Gastrocnemius medialis (tissue), 4 donors: ENCODE measurements at regions not wholly inside any gene's neighbourhood (a gene's known extent, or its start where the extent isn't known, plus 50 kb on each side); places are given as distances from the start of the nearest gene placed in this dataset.

Experiments
- ATAC-seq, 2 donors: fragments of 150-250 bp; one replicate each; pipeline ENCODE4 v1.9.1; 2016
- DNase-seq, 2 donors: peaks; one replicate each; pipeline ENCODE4 v3.0.0-alpha.2; 2019
- H3K27ac ChIP-seq, 4 donors: fragments of 200-600 bp; sonication (generic); 1 replicate in 1 of 4; 2 replicates in 3 of 4; pipeline ENCODE4 v1.5.1; 2016 to 2018; ENCODE audit warnings: mild to moderate bottlenecking in 2 of 4, moderate library complexity in 1 of 4
- H3K27me3 ChIP-seq, 3 donors: fragments of 200-600 bp; sonication (generic) in 2 of 3; 1 replicate in 1 of 3; 2 replicates in 2 of 3; pipeline versions ENCODE4 v1.5.1 to v1.6.0; 2016 to 2019; ENCODE audit warnings: mild to moderate bottlenecking in 1 of 3, moderate library complexity in 1 of 3
- H3K36me3 ChIP-seq, 2 donors: fragments of 200-600 bp; sonication (generic) in 1 of 2; one replicate each; pipeline ENCODE4 v1.5.1; 2017 to 2018
- H3K4me1 ChIP-seq, 2 donors: fragments of 200-600 bp; sonication (generic) in 1 of 2; one replicate each; pipeline ENCODE4 v1.5.1; 2016 to 2017; ENCODE audit warnings: mild to moderate bottlenecking in 2 of 2
- H3K4me3 ChIP-seq, 4 donors: fragments of 200-600 bp; sonication (generic) in 3 of 4; 1 replicate in 1 of 4; 2 replicates in 3 of 4; pipeline ENCODE4 v1.5.1; 2016 to 2019; ENCODE audit warnings: mild to moderate bottlenecking in 2 of 4
- H3K9me3 ChIP-seq, 3 donors: fragments of 200-600 bp; sonication (generic) in 2 of 3; 1 replicate in 1 of 3; 2 replicates in 2 of 3; pipeline ENCODE4 v1.5.1; 2016 to 2019
- CTCF ChIP-seq, 5 experiments: fragments of 450-650 bp in 3 of 5; fragments of 200-600 bp in 2 of 5; sonication (generic) in 2 of 5; IDR thresholded peaks in 4 of 5; conservative IDR thresholded peaks in 1 of 5; 1 replicate in 4 of 5; 2 replicates in 1 of 5; pipeline ENCODE4 v1.5.1; 2016 to 2019; ENCODE audit warnings: antibody characterized with exemption in 5 of 5, mild to moderate bottlenecking in 3 of 5, moderate library complexity in 3 of 5
- POLR2A ChIP-seq, 2 donors: fragments of 450-650 bp; IDR thresholded peaks; one replicate each; pipeline ENCODE4 v1.6.1; 2017; ENCODE audit warnings: antibody characterized with exemption in 2 of 2, mild to moderate bottlenecking in 2 of 2, moderate library complexity in 2 of 2
- in situ Hi-C, 4 donors: fragments of 200-750 bp; cut with MboI; loops; one replicate each; pipeline versions ENCODE4 v1.15.0 to v1.8.0; 2017; ENCODE audit warnings: low sequenced_read_pairs in 4 of 4
- intact Hi-C: fragments of 100-400 bp; cut with DNase I; formaldehyde crosslinking; loops from one replicate; pipeline ENCODE4 v1.15.1; 2023; ENCODE audit warnings: low total_unique reads

GRCh38 chr7:114309729-114310128 lies 104.9 kb upstream of the FOXP2 start:
- DNase-seq (no peak), ATAC-seq (no peak)
- Histone ChIP-seq H3K4me3 (no peak overlapping the region), H3K4me1 (peaks cover 0 to 10% of the 10 kb centered on the region in 2 donors), H3K36me3 (no peaks in the 10 kb centered on the region), H3K9me3 (no peaks in the 10 kb centered on the region), H3K27me3 (no peaks in the 10 kb centered on the region), H3K27ac (no peak overlapping the region)
- no peak for TF ChIP-seq POLR2A (IDR thresholded peaks at IDR 0.05)
- TF ChIP-seq CTCF (IDR thresholded peaks at IDR 0.05 in 4 of 5, conservative IDR thresholded peaks at IDR 0.05 in 1 of 5) = no peak
- in situ Hi-C loops = no loop called here
- intact Hi-C loops = no loop called here

GRCh38 chr7:114303301-114303700 lies 111.3 kb upstream of the FOXP2 start:
- intact Hi-C loops (no loop called here), in situ Hi-C loops (no loop called here)
- H3K4me1 ChIP-seq = no peaks in the 10 kb centered on the region
- H3K36me3 ChIP-seq = no peaks in the 10 kb centered on the region
- H3K4me3 ChIP-seq = no peak overlapping the region
- no peaks in the 10 kb centered on the region for H3K27me3 ChIP-seq
- ATAC-seq (no peak), DNase-seq (no peak)
- no peaks in the 10 kb centered on the region for H3K9me3 ChIP-seq
- no peak overlapping the region for H3K27ac ChIP-seq
- no peak for TF ChIP-seq POLR2A (IDR thresholded peaks at IDR 0.05)
- no peak for TF ChIP-seq CTCF (IDR thresholded peaks at IDR 0.05 in 4 of 5, conservative IDR thresholded peaks at IDR 0.05 in 1 of 5)

GRCh38 chr7:114302858-114303257 lies 111.8 kb upstream of the FOXP2 start:
- DNase-seq = no peak
- Histone ChIP-seq H3K9me3 (no peaks in the 10 kb centered on the region), H3K27ac (no peak overlapping the region), H3K36me3 (no peaks in the 10 kb centered on the region), H3K4me3 (no peak overlapping the region), H3K27me3 (no peaks in the 10 kb centered on the region), H3K4me1 (no peaks in the 10 kb centered on the region)
- TF ChIP-seq POLR2A (IDR thresholded peaks at IDR 0.05) = no peak
- intact Hi-C loops = no loop called here
- in situ Hi-C loops = no loop called here
- ATAC-seq = no peak

- in situ Hi-C loops (no loop called here), intact Hi-C loops (no loop called here)
- H3K4me3 ChIP-seq = no peak overlapping the region
- H3K4me1 ChIP-seq = no peaks in the 10 kb centered on the region
- no peak for DNase-seq
- ATAC-seq = no peak
- TF ChIP-seq POLR2A (IDR thresholded peaks at IDR 0.05) = no peak
- TF ChIP-seq CTCF (IDR thresholded peaks at IDR 0.05 in 4 of 5, conservative IDR thresholded peaks at IDR 0.05 in 1 of 5) = no peak
- H3K9me3 ChIP-seq = no peaks in the 10 kb centered on the region
- no peak overlapping the region for H3K27ac ChIP-seq
- no peaks in the 10 kb centered on the region for H3K36me3 ChIP-seq
- H3K27me3 ChIP-seq = no peaks in the 10 kb centered on the region
These were observed 116.6 kb upstream of the FOXP2 start for GRCh38 chr7:114298011-114298410.

- in situ Hi-C loops = no loop called here
- no peak overlapping the region for H3K4me3 ChIP-seq
- H3K27ac ChIP-seq = no peak overlapping the region
- intact Hi-C loops = no loop called here
- TF ChIP-seq CTCF (IDR thresholded peaks at IDR 0.05 in 4 of 5, conservative IDR thresholded peaks at IDR 0.05 in 1 of 5) (no peak), POLR2A (IDR thresholded peaks at IDR 0.05) (no peak)
- no peaks in the 10 kb centered on the region for H3K27me3 ChIP-seq
- DNase-seq (no peak), ATAC-seq (no peak)
- no peaks in the 10 kb centered on the region for H3K9me3 ChIP-seq
- H3K4me1 ChIP-seq = no peaks in the 10 kb centered on the region
- no peaks in the 10 kb centered on the region for H3K36me3 ChIP-seq
These were observed 117.5 kb upstream of the FOXP2 start for GRCh38 chr7:114297121-114297520.
